Cerebellar cortex (tissue), 1 donor: ENCODE measurements at regions not wholly inside any gene's neighbourhood (a gene's known extent, or its start where the extent isn't known, plus 50 kb on each side); places are given as distances from the start of the nearest gene placed in this dataset.

Source experiments
- DNase-seq: peaks from one replicate; pipeline ENCODE4 v3.0.0-alpha.2; 2015; ENCODE audit warnings: low spot score

GRCh38 chr16:87229230-87230188, 87.7 kb downstream of the C16orf95 start:
- DNase-seq = no peak

GRCh38 chr16:87230571-87230970, 86.6 kb downstream of the C16orf95 start:
- DNase-seq = no peak

- no peak for DNase-seq
Observed at GRCh38 chr16:87231295-87231694, 85.9 kb downstream of the C16orf95 start.

GRCh38 chr16:87231911-87232310, 85.3 kb downstream of the C16orf95 start:
- no peak for DNase-seq

- peak; percentile 9 for DNase-seq
Observed at GRCh38 chr16:87233928-87234327, 83.3 kb downstream of the C16orf95 start.

- DNase-seq = no peak
Observed at GRCh38 chr16:87234601-87235000, 82.6 kb downstream of the C16orf95 start.

- no peak for DNase-seq
Observed at GRCh38 chr16:87235810-87236515, 81.2 kb downstream of the C16orf95 start.

GRCh38 chr16:87236516-87237115, 80.6 kb downstream of the C16orf95 start:
- no peak for DNase-seq

GRCh38 chr16:87238361-87238715, 78.9 kb downstream of the C16orf95 start:
- no peak for DNase-seq

GRCh38 chr16:87239545-87239944, 77.6 kb downstream of the C16orf95 start:
- DNase-seq = no peak

GRCh38 chr16:87240211-87241136, 76.7 kb downstream of the C16orf95 start:
- no peak for DNase-seq

GRCh38 chr16:87241137-87241771, 75.9 kb downstream of the C16orf95 start:
- no peak for DNase-seq

GRCh38 chr16:87243478-87243877, 73.7 kb downstream of the C16orf95 start:
- no peak for DNase-seq

GRCh38 chr16:87244636-87245197, 72.5 kb downstream of the C16orf95 start:
- DNase-seq = no peak

GRCh38 chr16:87245511-87245910, 71.7 kb downstream of the C16orf95 start:
- no peak for DNase-seq

- DNase-seq = no peak
Observed at GRCh38 chr16:87246269-87247065, 70.7 kb downstream of the C16orf95 start.

GRCh38 chr16:87248714-87249113, 68.5 kb downstream of the C16orf95 start:
- DNase-seq = no peak

GRCh38 chr16:87249425-87249824, 67.8 kb downstream of the C16orf95 start:
- DNase-seq = no peak

- DNase-seq = no peak
Observed at GRCh38 chr16:87250431-87250960, 66.7 kb downstream of the C16orf95 start.
